ENCODE measurements at regions not wholly inside any gene's neighbourhood (a gene's known extent, or its start where the extent isn't known, plus 50 kb on each side); places are given as distances from the start of the nearest gene placed in this dataset.

- no peak for DNase-seq (ENCODE audit: low read depth)
These were observed 294.9 kb upstream of the FOXF1 start for GRCh38 chr16:86215233-86215978.

- DNase-seq (ENCODE audit: low read depth), result no peak
These were observed 294.2 kb upstream of the FOXF1 start for GRCh38 chr16:86215979-86216585.

- DNase-seq (ENCODE audit: low read depth), result no peak
These were observed 293.7 kb upstream of the FOXF1 start for GRCh38 chr16:86216591-86216990.

- no peak for DNase-seq (ENCODE audit: low read depth)
These were observed 293.1 kb upstream of the FOXF1 start for GRCh38 chr16:86217001-86217890.

GRCh38 chr16:86217891-86218270 lies 292.4 kb upstream of the FOXF1 start:
- no peak for DNase-seq (ENCODE audit: low read depth)

GRCh38 chr16:86218479-86219170 lies 291.7 kb upstream of the FOXF1 start:
- DNase-seq (ENCODE audit: low read depth), result no peak

- DNase-seq (ENCODE audit: low read depth), result no peak
These were observed 290.5 kb upstream of the FOXF1 start for GRCh38 chr16:86219655-86220445.

- no peak for DNase-seq (ENCODE audit: low read depth)
These were observed 289.8 kb upstream of the FOXF1 start for GRCh38 chr16:86220561-86220960.

- no peak for DNase-seq (ENCODE audit: low read depth)
These were observed 289.2 kb upstream of the FOXF1 start for GRCh38 chr16:86221085-86221484.

GRCh38 chr16:86222547-86222946 lies 287.8 kb upstream of the FOXF1 start:
- no peak for DNase-seq (ENCODE audit: low read depth)

GRCh38 chr16:86222965-86223551 lies 287.3 kb upstream of the FOXF1 start:
- no peak for DNase-seq (ENCODE audit: low read depth)

GRCh38 chr16:86224126-86224525 lies 286.2 kb upstream of the FOXF1 start:
- DNase-seq (ENCODE audit: low read depth), result no peak

- DNase-seq (ENCODE audit: low read depth), result no peak
These were observed 285.7 kb upstream of the FOXF1 start for GRCh38 chr16:86224629-86225028.

- no peak for DNase-seq (ENCODE audit: low read depth)
These were observed 284.4 kb upstream of the FOXF1 start for GRCh38 chr16:86225905-86226371.

- DNase-seq (ENCODE audit: low read depth), result no peak
These were observed 283.3 kb upstream of the FOXF1 start for GRCh38 chr16:86227041-86227440.

- no peak for DNase-seq (ENCODE audit: low read depth)
These were observed 282.5 kb upstream of the FOXF1 start for GRCh38 chr16:86227801-86228200.

- DNase-seq (ENCODE audit: low read depth), result no peak
These were observed 281.6 kb upstream of the FOXF1 start for GRCh38 chr16:86228713-86229112.

GRCh38 chr16:86229283-86229682 lies 281.0 kb upstream of the FOXF1 start:
- no peak for DNase-seq (ENCODE audit: low read depth)

GRCh38 chr16:86229866-86230656 lies 280.3 kb upstream of the FOXF1 start:
- no peak for DNase-seq (ENCODE audit: low read depth)
